Endothelial cell of umbilical vein (primary cell): ENCODE measurements at regions not wholly inside any gene's neighbourhood (a gene's known extent, or its start where the extent isn't known, plus 50 kb on each side); places are given as distances from the start of the nearest gene placed in this dataset.

Source experiments
- BruUV-seq: library from RNA; stranded (reverse); fragments of 400-500 nt; replicated peaks from 2 replicates; lab custom pipeline; 2021; lab: Mats Ljungman, UMichigan
- CTCF ChIA-PET: fragments of 300-600, 350-600 bp; sonication (Branson Sonifier 250); formaldehyde crosslinking; loops from one replicate; lab custom pipeline; 2021; ENCODE audit warnings: antibody characterized with exemption, inconsistent platforms; lab: Charles Lee
- POLR2A ChIA-PET: fragments of 300-600, 350-600 bp; sonication (Branson Sonifier 250); formaldehyde crosslinking; loops from one replicate; lab custom pipeline; 2021; ENCODE audit warnings: antibody characterized with exemption, inconsistent platforms; lab: Charles Lee
- DNase-seq: peaks from one replicate; pipeline ENCODE4 v3.0.0-alpha.2; 2011; ENCODE audit warnings: low read depth, low spot score
- FAIRE-seq: peaks from 2 replicates; lab custom pipeline; 2011; peaks lifted over from hg19 to GRCh38; lab: Jason Lieb, UNC
- H2AFZ ChIP-seq: 2 replicates; pipeline ENCODE4 v1.6.0; 2012; ENCODE audit warnings: low read depth, low read length, control low read depth, inconsistent platforms
- H3K27ac ChIP-seq: 2 replicates; pipeline ENCODE4 v1.5.1; 2011; ENCODE audit warnings: low read depth, mild to moderate bottlenecking, control low read depth, low read length, moderate library complexity; ENCODE audit not compliant: insufficient read depth
- H3K27me3 ChIP-seq, 2 experiments: 2 replicates each; pipeline versions ENCODE4 v1.6.0 to v1.6.1; 2011; ENCODE audit warnings: low read length in 2 of 2, mixed read lengths in 1 of 2; ENCODE audit not compliant: control insufficient read depth in 2 of 2, insufficient read depth in 2 of 2
- H3K36me3 ChIP-seq, 2 experiments: 2 replicates in 1 of 2; 3 replicates in 1 of 2; pipeline ENCODE4 v1.5.1; 2011; ENCODE audit warnings: low read length in 2 of 2, mild to moderate bottlenecking in 1 of 2, moderate library complexity in 1 of 2; ENCODE audit not compliant: control insufficient read depth in 2 of 2, insufficient read depth in 2 of 2; ENCODE audit errors: extremely low read depth in 1 of 2
- H3K4me1 ChIP-seq: 3 replicates; pipeline ENCODE4 v1.5.1; 2011; ENCODE audit warnings: mild to moderate bottlenecking, low read length; ENCODE audit not compliant: control insufficient read depth, insufficient read depth; ENCODE audit errors: extremely low read depth
- H3K4me2 ChIP-seq: 2 replicates; pipeline ENCODE4 v1.6.1; 2011; ENCODE audit warnings: low read length, control low read depth, mixed read lengths; ENCODE audit not compliant: insufficient read depth
- H3K4me3 ChIP-seq, 3 experiments: fragments of 200-600 bp in 1 of 3; sonication (generic), shearing (Covaris generic) in 1 of 3; replicated peaks in 1 of 3; 2 replicates each; pipeline ENCODE4 v1.5.1; 2011 to 2016; ENCODE audit warnings: control low read depth in 3 of 3, low read length in 3 of 3, mild to moderate bottlenecking in 2 of 3, inconsistent platforms in 1 of 3, low read depth in 1 of 3, moderate library complexity in 1 of 3; ENCODE audit not compliant: insufficient read depth in 1 of 3
- H3K79me2 ChIP-seq: 2 replicates; pipeline ENCODE4 v1.6.0; 2012; ENCODE audit warnings: low read length, inconsistent platforms; ENCODE audit not compliant: control insufficient read depth, insufficient read depth
- H3K9ac ChIP-seq: replicated peaks from 2 replicates; pipeline ENCODE3; 2011; ENCODE audit warnings: low read length, control low read depth; ENCODE audit not compliant: insufficient read depth; ENCODE audit errors: extremely low read depth
- H3K9me1 ChIP-seq: replicated peaks from 3 replicates; pipeline ENCODE4 v1.6.0; 2011; ENCODE audit warnings: mild to moderate bottlenecking, low read length; ENCODE audit not compliant: control insufficient read depth, insufficient read depth; ENCODE audit errors: extremely low read depth
- H3K9me3 ChIP-seq: replicated peaks from 2 replicates; pipeline ENCODE4 v1.5.1; 2012; ENCODE audit warnings: low read length, inconsistent platforms; ENCODE audit not compliant: control insufficient read depth, insufficient read depth
- H4K20me1 ChIP-seq: replicated peaks from 2 replicates; pipeline ENCODE3; 2011; ENCODE audit warnings: mild to moderate bottlenecking, low read length; ENCODE audit not compliant: control insufficient read depth, insufficient read depth; ENCODE audit errors: extremely low read depth
- FOS ChIP-seq: IDR thresholded peaks from 2 replicates; pipeline ENCODE4 v1.6.1; 2011; ENCODE audit warnings: mild to moderate bottlenecking, low read length, moderate library complexity, borderline replicate concordance; ENCODE audit not compliant: insufficient read depth
- GATA2 ChIP-seq: IDR thresholded peaks from 2 replicates; pipeline ENCODE4 v1.7.0; 2011; ENCODE audit warnings: low read depth, mild to moderate bottlenecking, moderate library complexity, mixed read lengths, low read length; ENCODE audit not compliant: insufficient read length, insufficient read depth
- POLR2A ChIP-seq: IDR thresholded peaks from 2 replicates; pipeline ENCODE4 v1.6.1; 2012; ENCODE audit warnings: low read depth, mild to moderate bottlenecking, control low read depth, low read length
- POLR2AphosphoS5 ChIP-seq: IDR thresholded peaks from 2 replicates; pipeline ENCODE4 v1.6.1; 2012; ENCODE audit warnings: low read depth, mild to moderate bottlenecking, control low read depth, low read length, moderate library complexity; ENCODE audit not compliant: insufficient read depth
- dilution Hi-C: fragments of 300-500 bp; cut with MboI; formaldehyde crosslinking; loops from one replicate; pipeline ENCODE4 v1.15.0; 2019; ENCODE audit warnings: low sequenced_read_pairs; ENCODE audit not compliant: extremely low pct_ligation_motif_present
- intact Hi-C: fragments of 100-400 bp; cut with micrococcal nuclease; formaldehyde crosslinking; loops from one replicate; pipeline ENCODE4 v1.10.0; 2022
- TF ChIP-seq, protein P1 (sequence below): IDR thresholded peaks from 2 replicates; pipeline ENCODE4 v1.6.1; 2011; ENCODE audit not compliant: insufficient read depth, insufficient read length

- ChIA-PET POLR2A (no interaction called here), CTCF (no interaction called here)
- BruUV-seq: no TSS peak
- TF ChIP-seq, protein P1, sequence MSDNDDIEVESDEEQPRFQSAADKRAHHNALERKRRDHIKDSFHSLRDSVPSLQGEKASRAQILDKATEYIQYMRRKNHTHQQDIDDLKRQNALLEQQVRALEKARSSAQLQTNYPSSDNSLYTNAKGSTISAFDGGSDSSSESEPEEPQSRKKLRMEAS: no peak
- TF ChIP-seq POLR2A (no peak), GATA2 (no peak)
- FAIRE-seq (no peak), DNase-seq (no peak)
- Histone ChIP-seq H3K79me2 (no peaks in the 10 kb centered on the region), H3K27ac (no peak overlapping the region), H3K9me3 (no peaks in the 10 kb centered on the region), H2AFZ (no peak overlapping the region), H3K4me3 (no peak overlapping the region), H3K36me3 (peaks cover 0 to 3% of the 10 kb centered on the region in 2 experiments), H4K20me1 (no peaks in the 10 kb centered on the region), H3K9me1 (no peaks in the 10 kb centered on the region), H3K27me3 (no peaks in the 10 kb centered on the region), H3K9ac (no peak overlapping the region), H3K4me1 (no peaks in the 10 kb centered on the region), H3K4me2 (no peak overlapping the region)
- dilution Hi-C loops: no loop called here
- intact Hi-C loops: no loop called here
Observed at GRCh38 chr6:144612811-144613210, 327.7 kb downstream of the UTRN start.

GRCh38 chr6:144613859-144614258, 328.7 kb downstream of the UTRN start:
- Histone ChIP-seq H3K27me3 (no peaks in the 10 kb centered on the region), H3K27ac (no peak overlapping the region), H3K4me1 (no peaks in the 10 kb centered on the region), H2AFZ (no peak overlapping the region), H3K9me1 (no peaks in the 10 kb centered on the region), H3K9ac (no peak overlapping the region), H4K20me1 (no peaks in the 10 kb centered on the region), H3K9me3 (no peaks in the 10 kb centered on the region), H3K4me2 (no peak overlapping the region), H3K79me2 (no peaks in the 10 kb centered on the region), H3K36me3 (peaks cover 0 to 3% of the 10 kb centered on the region in 2 experiments), H3K4me3 (no peak overlapping the region)
- intact Hi-C loops: no loop called here
- FAIRE-seq (no peak), DNase-seq (no peak)
- TF ChIP-seq POLR2AphosphoS5 (no peak), FOS (peak; percentile 38)
- BruUV-seq: no TSS peak
- POLR2A ChIA-PET: no interaction called here
- dilution Hi-C loops: no loop called here
- CTCF ChIA-PET: interaction anchor here (1.0 to 1.1 kb wide), 2 partner anchors 17 to 19 kb away, joined by 3 read pairs; no protein-coding TSS in a partner anchor
